ENCODE measurements at regions not wholly inside any gene's neighbourhood (a gene's known extent, or its start where the extent isn't known, plus 50 kb on each side); places are given as distances from the start of the nearest gene placed in this dataset.
A peak's percentile ranks its signal among the peaks of the same experiment; 100 is the strongest.

DNA sequence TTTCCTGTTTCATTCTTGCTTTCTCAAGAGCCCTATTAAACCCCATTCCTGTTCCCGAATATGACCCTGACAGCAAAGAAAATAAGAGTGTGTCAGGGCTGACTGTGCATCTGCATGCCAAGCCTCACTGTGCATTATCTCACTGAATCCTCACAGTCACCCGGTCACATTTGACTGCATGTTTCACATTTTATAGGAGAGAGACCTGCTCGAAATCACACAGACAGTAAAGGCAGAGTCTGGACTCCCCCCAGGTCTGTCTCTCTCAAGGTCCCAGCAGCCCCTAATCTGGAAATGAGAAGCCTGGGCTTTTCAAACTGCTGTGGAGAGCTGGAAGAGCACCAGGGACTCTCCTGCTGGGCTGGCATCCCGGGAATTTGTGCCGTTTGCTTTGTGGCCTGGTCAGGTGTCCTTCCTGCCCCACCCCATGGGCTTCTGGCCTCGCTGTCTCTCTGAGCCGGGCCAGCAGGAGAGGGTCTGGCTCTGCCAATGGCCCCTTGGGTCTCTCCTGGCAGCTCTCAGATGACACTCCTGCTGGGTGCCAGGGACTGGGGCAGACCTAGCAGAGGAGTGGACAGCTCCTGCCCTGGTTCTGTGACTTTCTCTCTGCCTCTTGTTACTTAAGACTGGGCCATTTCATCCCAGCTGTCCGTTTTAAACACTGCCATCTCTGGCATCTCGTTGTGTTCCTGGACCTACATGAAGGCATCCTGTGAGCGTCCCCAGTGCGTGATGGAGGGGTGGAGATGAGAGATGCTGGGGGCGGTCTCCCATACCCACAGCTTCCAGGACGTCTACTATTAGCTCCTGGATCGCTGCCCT lies 173.6 kb downstream of the ARHGAP12 start:
- DNase-seq = no peak

DNA sequence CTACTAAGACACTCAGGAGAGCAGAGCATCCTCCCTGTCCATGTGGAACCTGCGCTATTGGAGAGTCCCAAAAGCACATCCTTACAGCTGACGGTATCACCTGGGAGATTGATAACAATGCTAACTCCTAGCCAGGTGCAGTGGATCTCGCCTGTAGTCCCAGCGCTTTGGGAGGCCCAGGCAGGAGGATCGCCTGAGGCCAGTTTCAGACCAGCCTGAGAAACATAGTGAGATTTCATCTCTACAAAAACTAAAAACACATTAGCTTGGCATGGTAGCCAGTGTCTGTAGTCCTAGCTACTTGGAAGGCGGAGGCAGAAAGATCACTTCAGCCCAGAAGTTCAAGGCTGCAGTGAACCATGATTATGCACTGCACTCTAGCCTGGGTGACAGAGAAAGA lies 174.9 kb downstream of the ARHGAP12 start:
- no peak for DNase-seq

DNA sequence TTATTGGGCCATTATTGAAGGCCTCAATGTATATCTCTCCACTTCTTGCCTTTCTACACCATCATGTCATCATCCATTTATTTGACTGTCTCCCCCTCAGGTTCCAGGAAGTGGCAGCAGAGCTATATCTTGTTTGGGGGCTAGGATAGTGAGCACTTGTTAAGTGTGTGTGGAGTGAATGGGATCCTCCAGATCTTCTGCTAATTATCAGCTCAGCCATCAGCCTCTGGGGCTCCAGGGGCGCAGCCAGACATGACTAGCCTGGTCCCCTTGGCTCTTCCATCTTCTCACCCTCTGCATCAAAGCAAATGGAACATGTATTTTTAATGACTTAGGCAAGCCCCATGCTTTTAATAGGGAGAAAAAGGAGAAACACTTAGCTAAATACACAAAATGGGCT lies 176.5 kb downstream of the ARHGAP12 start:
- DNase-seq = no peak

DNA sequence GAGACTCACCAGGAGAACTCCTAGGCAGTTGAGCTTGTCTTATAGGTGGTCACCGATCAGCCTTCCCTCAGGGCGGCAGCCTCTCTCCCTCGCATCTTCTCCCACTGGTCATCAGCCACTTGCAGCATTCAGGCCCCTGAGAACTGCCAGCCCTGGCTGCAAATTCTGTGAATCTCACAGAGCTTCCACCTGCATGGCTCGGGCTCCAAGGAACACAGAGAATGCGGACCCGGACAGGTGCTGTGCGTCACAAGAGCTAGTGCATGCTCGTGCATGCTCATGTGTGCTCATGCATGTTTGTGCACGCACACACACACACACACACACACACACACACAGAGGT lies 176.9 kb downstream of the ARHGAP12 start:
- no peak for DNase-seq

DNA sequence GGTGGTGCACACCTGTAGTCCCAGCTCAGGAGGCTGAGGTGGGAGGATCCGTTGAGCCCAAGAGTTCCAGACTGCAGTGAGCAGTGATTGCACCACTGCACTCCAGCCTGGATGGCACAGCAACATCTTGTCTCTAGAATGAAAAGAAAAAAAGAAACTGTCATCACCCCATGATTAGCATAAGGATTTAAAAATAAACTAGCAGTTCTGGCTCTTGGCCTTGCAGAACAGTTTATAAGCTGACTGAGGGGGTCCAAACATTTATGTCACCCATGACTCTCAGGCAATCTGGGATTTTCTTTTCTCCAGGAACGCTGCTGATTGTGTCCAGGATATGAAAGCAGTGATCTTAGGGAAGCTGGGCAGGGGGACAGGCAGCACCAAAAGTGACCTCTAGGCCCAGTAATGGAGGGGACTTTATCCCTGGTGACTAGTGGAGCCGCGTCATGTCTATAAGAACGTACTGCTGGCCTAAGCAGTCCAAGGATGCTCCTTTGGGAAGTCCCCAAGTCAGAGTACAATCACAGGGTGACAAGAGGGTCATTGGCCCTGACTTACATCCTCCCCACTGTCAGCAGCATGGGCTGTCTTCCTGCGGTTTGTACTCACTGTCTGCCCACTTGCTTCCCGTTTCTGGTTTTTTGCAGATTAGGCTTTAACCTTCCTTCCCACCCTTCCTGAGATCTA lies 177.4 kb downstream of the ARHGAP12 start:
- DNase-seq = no peak

DNA sequence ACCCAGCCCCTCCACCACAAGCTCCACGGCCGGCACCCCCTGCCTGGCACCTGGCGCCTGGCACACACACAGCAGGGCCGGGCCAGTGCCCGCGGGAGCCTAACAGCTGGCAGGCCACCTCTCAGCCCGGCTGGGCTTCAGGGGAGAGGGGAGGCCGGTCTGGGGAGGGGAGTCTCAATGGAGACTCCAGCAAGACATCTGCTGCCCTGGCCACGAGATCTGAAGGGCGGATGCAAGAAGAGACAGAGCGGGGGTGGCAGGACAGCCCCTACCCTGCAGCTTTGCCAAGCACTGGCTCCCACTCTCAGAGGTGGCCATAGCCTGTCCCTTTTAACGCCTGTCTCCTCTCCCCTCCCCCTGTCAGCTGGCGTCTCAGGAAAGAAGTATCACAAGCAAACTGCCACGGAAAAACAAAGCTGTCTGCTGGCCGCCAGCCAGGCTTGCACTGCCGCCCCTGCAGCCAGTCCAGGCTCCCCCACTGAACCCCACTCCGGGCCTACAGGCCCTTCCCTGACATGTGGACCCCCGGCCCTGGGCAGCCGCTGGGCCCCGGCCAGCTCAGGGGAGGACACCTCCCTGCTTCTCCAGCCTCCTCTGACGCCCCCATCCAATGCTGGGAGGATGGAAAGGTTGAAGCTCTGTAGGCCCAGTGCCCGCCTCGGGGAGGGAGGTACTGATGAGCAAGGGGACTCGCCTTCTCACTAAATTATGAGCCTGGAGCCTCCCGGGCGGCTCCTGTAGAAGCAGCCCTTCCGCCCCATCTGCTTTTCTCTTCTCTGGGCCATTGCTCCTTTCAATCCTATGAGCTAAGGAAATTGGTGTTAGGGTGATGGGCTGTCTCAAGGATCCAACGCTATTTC lies 178.4 kb downstream of the ARHGAP12 start:
- DNase-seq = peak; percentile 67

DNA sequence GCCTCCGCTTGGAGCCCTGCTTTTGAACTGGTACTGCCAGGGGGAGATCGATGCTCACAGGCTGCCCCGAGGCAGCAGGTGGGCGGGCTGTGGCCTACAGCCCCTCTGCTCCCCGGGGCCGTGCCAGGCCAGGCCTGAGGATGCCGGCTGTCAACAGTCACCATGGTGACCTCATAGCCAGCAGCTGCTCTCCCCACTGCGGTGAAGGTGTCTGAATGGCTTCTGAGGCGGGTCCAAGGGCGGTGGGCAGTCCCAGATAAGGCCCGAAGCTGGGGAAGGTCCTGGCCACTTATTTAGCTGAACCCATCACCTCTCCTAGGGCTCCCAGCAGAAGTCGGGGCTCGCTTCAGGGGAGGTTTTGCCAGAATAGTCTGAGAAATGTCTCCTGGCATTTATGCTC lies 179.3 kb downstream of the ARHGAP12 start:
- peak; percentile 23 for DNase-seq

DNA sequence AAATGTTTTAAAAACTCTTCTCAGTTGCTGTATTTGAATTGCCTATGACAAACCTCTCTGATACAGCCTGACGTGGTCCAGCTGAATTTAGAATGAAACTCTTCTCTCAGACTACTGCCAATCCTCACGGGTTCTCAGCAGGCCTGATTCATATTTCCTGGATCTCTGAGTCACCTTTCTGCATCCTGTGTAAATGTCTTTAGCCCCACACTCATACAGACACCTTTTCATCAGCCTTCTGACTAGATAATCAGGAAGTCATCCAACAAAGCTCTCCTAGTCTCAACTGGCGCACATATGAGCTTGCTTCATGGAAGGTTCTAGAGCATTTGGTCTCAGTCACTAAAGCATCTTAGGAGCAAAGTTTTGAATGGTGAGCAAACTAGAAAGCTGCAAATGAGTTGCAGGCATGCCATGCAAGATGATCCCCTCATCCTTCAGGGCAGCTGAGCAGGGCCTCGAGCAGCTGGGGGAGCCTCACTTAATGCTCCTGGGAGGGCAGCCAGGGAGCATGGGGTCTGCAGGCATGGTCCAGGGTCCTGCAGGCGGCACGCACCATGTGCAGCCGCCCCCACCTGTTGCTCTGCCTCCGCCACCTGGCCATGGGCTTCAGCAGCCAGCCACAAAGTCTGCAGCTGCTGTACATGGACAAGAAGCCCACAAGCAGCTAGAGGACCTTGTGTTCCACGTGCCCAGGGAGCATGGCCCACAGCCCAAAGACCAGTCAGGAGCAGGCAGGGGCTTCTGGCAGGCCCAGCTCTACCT lies 182.8 kb downstream of the ARHGAP12 start:
- no peak for DNase-seq

DNA sequence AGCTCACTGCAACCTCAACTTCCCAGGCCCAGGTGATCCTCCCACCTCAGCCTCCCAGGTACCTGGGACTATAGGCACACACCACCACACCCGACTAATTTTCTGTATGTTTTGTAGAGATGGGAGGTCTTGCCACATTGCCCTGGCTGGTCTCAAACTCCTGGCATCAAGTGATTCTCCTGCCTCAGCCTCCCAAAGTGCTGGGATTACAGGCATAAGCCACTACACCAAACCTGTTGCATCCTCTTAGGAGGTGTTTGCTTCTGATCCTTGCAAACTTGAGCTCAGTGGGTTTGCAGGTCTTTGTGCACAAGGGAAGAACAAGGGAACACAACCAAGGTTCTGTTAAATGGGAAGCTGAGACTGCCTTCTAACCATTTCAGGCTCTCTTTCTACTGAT lies 184.6 kb downstream of the ARHGAP12 start:
- no peak for DNase-seq

DNA sequence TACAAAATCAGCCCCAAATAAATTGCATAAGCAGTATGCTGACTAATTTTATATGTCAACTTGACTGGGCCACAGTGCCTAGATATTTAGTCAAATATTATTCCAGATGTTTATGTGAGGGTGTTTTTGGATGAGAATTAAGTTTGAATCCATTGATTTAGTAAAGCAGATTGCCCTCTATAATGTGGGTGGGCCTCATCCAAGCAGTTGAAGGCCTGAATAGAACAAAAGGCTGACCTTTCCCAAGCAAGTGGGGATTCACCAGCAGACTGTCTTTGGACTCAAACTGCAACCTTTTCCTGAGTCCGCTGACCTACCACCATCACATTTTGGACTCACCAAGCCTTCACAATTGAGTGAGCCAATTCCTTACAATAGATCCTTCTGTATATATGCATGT lies 186.4 kb downstream of the ARHGAP12 start:
- no peak for DNase-seq

DNA sequence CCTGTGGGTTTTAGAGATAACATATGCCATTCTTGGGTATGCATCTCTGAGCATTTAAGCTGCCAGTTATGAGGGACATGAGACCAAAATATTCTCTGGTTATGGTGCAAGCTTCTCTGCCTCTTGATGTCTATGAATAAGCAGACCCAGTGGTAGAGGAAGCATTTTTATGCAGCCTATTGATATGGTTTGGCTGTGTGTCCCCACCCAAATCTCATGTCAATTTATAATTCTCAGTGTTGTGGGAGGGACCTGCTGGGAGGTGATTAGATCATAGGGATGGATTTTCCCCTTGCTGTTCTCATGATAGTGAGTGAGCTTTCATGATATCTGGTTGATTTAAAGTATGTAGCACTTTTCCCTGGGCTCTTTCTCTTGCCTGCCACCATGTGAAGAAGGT lies 187.2 kb downstream of the ARHGAP12 start:
- no peak for DNase-seq

DNA sequence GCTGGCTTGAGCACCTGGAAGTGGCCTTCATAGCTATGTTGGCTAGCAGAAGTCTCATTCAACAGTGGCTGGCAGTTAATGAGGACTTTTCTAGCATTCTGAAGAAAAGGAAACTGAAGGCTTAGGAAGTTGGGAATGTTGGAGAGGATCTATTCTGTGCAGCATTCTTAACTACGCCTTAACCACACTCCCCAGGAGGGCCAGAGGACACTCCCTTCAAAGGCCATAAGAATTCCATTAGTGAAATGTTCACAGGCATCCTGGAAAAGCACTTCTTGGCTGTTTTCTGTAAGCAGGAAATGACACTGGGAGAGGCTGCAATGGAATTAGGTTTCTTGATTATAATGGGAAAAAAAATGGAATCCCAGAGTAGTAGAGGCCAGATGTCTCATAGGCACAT lies 188.9 kb downstream of the ARHGAP12 start:
- no peak for DNase-seq

DNA sequence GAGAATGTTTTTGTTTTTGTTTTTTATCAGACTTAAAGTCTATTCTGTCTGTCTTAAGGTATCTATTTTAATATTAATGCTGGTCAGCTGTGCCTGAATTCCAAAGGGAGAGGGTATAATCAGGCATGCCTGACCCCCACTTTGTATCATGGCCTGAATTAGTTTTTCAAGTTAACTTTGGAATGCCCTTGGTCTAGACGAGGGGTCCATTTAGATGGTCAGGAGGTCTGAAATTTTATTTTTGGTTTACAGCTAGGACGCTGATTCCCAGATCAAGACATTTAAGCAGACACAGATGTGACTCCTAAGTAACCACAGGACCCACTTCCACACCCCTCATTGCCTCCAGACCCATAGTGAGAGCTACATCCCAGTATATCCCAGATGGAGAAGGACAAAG lies 189.5 kb downstream of the ARHGAP12 start:
- DNase-seq = no peak

DNA sequence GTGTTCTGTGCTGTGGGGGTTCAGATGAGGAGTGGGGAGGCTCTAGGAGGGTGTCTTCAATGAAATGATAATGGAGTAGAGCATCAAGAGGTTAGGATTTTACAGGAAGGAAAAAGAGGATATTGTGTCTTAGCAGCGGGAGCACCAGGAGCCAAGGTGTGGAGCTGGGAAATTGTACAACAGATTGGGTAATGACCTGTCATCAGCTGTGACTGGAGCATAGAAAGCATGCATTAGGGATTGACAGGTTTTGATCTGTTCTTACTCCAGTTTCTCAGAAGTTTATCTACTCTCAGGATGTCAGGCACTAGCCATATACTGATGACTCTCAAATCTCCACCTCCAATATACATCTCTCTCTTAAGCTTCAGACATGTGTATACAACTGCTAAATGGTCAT lies 196.9 kb downstream of the ARHGAP12 start:
- no peak for DNase-seq

DNA sequence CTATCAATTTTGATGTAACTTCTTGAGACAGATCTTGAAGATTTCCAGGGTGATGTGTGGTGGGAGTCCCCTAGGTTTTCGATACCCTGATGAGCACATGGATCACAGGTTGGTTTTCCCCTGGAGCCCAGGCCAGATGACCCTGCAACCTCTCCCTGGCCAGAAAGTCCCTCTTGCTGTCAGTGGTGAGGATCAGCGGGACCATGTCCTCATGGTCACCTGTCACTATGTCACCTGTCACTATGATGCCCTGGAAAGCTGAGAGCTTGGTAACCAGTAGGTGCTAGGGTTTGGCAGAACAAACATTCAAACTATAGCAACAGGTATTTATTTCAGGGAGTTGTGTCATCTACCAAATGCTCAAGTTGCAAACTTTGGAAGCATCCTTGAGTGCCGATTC lies 197.9 kb downstream of the ARHGAP12 start:
- DNase-seq = no peak

DNA sequence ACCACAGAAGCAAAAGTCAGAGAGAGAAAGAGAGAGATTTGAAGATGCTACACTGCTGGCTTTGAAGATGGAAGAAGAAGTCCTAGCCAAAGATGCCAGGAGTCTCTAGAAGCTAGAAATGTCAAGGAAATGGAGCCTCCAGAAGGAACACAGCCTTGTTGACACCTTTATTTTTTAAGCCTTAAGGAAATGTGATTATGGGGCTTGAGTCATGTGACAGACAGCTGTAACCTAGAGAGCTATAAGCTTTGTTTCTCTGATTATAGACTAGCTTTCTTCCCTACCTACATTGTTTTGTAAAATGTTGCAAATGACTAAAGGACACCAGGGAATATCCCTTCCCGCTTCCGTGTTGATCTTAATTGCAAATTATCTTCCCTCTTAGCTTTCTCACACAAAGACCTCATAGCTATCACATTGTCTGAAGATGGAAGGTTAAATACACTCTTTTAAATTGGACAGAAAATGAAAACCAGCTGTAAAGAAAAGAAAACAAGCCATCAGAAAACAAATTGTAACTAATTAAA lies 199.9 kb downstream of the ARHGAP12 start:
- DNase-seq = no peak

DNA sequence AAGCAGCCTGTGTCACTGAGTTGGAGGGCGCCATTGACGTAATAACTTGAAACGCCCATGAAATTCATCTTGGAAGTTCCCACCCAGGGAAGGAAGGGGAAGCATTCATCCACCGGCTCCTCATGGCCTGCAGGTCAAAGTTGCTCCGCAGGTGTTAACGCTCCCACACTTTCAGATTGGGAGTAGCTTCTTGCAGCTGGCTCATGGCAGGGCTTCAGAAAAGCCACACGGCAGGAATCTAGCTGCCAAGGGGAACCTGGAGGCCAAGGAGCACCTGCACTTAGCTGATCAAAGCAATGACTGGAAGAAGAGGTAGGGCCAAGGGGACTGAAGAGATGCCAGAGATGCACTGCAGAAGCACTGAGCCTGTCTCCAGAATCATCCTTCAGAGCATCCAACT lies 203.2 kb downstream of the ARHGAP12 start:
- no peak for DNase-seq

DNA sequence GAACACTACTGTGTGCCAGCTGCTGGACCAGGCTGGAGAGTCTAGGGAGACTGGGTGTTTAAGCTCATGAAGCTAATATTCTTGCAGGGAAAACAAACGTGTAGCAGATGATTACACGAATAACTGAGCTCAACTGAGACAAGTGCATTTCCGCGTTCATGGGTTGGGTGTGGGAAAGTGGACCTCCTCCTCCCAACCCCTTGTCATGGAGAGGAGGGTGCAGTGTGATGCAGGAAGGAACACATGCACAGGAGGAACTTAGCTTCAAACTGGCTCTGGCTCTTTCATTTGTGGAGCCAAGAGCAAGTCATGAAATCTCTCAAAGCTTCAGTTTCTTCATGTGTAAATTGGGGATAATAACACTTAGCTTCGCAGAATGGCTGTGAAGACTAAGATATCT lies 204.3 kb downstream of the ARHGAP12 start:
- no peak for DNase-seq

DNA sequence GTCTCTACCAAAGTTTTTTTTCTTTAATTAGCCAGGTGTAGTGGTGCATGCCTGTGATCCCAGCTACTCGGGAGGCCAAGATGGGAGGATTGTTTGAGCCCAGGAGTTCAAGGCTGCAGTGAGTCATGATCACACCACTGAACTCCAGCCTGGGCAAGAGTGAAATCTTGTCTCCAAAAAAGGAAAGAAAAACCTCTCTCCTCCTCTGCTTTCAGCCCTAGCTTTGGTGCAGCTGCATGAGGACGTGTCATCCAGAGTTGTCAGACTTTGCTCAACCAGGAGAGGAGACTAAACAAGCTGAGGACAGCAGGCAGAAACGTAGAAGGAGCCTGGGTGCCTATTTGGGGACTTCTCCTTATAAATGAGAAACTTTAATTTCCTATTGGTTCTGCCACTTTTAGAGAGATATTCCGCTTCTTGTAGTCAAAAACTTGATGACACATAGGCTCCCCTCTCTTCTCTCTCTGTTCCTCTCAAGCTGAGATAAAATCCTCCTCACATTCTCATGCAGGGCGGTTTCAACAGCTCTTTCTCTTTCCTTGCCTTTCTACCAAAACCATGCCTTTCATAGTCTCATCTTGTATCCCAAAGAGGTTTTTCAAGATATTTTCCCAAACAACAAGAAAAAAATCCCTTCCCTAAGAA lies 205.4 kb downstream of the ARHGAP12 start:
- no peak for DNase-seq

DNA sequence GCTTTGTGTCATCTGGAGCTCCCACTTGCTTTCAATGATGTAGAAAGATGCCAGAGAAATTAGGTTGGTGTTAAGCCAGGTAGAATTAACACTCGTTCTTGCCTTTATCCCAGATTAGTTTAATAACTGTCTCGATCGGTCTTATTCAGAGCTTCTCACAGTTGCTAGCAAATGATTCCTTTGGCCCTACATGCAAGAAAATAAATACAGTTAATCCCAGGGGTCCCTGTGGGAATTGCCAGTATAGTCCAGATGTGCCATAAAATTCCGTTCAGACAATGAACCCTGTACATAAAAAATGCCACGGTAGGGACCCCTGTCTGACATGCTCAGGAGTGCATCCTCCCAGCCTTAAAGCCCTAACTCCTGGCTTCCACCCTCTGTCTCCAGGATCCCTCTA lies 207.5 kb downstream of the ARHGAP12 start:
- DNase-seq = no peak

DNA sequence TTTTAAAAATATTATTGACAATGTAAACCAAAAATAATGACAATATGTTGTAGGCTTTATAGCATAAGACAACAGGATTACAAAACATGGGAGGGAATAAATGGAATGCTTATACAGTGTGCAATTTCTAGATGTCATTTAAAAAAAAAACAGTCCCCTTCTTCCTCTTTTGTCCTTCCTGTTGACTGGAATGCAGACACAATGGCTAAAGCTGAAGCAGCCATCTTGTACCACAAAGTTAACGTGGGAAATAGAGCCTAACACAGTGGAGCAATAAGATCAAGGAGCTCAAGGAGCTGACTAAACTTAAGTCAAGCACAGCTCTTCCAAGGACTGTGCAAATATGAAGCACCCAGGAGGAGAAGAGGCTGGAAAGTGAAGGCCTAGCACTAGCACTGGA lies 208.1 kb downstream of the ARHGAP12 start:
- no peak for DNase-seq

DNA sequence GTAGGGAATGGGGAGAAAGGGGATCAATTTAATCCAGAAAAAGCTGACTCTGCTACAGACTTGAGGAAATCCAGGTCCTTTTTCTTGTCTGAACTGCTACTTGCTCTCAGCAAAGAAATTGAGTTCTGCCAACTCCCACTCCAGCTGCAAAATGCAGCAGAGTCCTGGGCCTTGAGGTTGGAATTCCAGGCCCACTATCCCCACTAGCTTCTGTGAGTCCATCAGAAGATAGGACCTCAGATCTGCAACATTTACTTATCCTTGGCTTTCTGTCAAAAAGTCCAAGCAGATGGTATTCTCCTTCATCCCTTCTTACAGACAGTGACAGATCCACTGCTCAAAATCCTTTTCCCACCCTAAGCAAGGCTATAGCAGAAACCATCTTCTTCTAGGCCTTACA lies 219.2 kb downstream of the ARHGAP12 start:
- DNase-seq = no peak

Measured in DMS79 treated with DMSO at 0.1 percent for 48 hours (cell line).